H1 (cell line): ENCODE measurements at regions not wholly inside any gene's neighbourhood (a gene's known extent, or its start where the extent isn't known, plus 50 kb on each side); places are given as distances from the start of the nearest gene placed in this dataset.
A peak's percentile ranks its signal among the peaks of the same experiment; 100 is the strongest.

Experiments
- CTCF ChIA-PET: fragments of 300-600 bp; sonication (Branson Sonifier 250); formaldehyde crosslinking; loops from one replicate; lab custom pipeline; 2021; ENCODE audit not compliant: partially characterized antibody; lab: Charles Lee
- POLR2A ChIA-PET: fragments of 300-600 bp; sonication (Branson Sonifier 250); formaldehyde crosslinking; loops from one replicate; lab custom pipeline; 2021; ENCODE audit warnings: inconsistent platforms; ENCODE audit not compliant: partially characterized antibody; lab: Charles Lee
- DNase-seq, 2 experiments: peaks; one replicate each; pipeline versions ENCODE4 v3.0.0 to v3.0.0-alpha.2; 2010 to 2022; ENCODE audit warnings: low spot score in 2 of 2, low read depth in 1 of 2, mixed read lengths in 1 of 2
- FAIRE-seq: peaks from 2 replicates; lab custom pipeline; 2011; peaks lifted over from hg19 to GRCh38; lab: Jason Lieb, UNC
- H2AFZ ChIP-seq: 2 replicates; pipeline ENCODE4 v1.8.1; 2012; ENCODE audit warnings: low read length, inconsistent platforms
- H2AK5ac ChIP-seq: 2 replicates; pipeline ENCODE4 v1.6.1; 2013; ENCODE audit warnings: low read depth, low read length
- H2BK120ac ChIP-seq: replicated peaks from 2 replicates; pipeline ENCODE3; 2013; ENCODE audit warnings: low read depth, low read length, inconsistent platforms
- H2BK12ac ChIP-seq: 2 replicates; pipeline ENCODE4 v1.6.1; 2013; ENCODE audit warnings: low read depth, low read length
- H2BK15ac ChIP-seq: 2 replicates; pipeline ENCODE4 v1.6.1; 2013; ENCODE audit warnings: low read length
- H2BK20ac ChIP-seq: 2 replicates; pipeline ENCODE4 v1.6.1; 2013; ENCODE audit warnings: low read length
- H2BK5ac ChIP-seq: 2 replicates; pipeline ENCODE4 v1.6.1; 2013; ENCODE audit warnings: low read depth, low read length
- H3K14ac ChIP-seq: 2 replicates; pipeline ENCODE4 v1.6.1; 2013; ENCODE audit warnings: inconsistent platforms; ENCODE audit not compliant: insufficient read length
- H3K18ac ChIP-seq: 2 replicates; pipeline ENCODE4 v1.6.1; 2013; ENCODE audit warnings: low read length; ENCODE audit errors: extremely low read depth
- H3K23ac ChIP-seq: 2 replicates; pipeline ENCODE4 v1.6.1; 2013; ENCODE audit warnings: inconsistent platforms; ENCODE audit not compliant: insufficient read length
- H3K23me2 ChIP-seq: 2 replicates; pipeline ENCODE4 v1.6.1; 2013; ENCODE audit warnings: low read depth, low read length
- H3K27ac ChIP-seq: 2 replicates; pipeline ENCODE4 v1.6.1; 2011; ENCODE audit warnings: low read depth, low read length, inconsistent platforms
- H3K27me3 ChIP-seq, 4 experiments: replicated peaks in 1 of 4; 1 replicate in 1 of 4; 2 replicates in 3 of 4; pipeline versions ENCODE4 v1.6.1 to v1.8.1; 2011 to 2013; ENCODE audit warnings: low read length in 3 of 4, mild to moderate bottlenecking in 3 of 4, inconsistent platforms in 2 of 4, mixed read lengths in 2 of 4, moderate library complexity in 1 of 4; ENCODE audit not compliant: control insufficient read depth in 3 of 4, insufficient read depth in 3 of 4; ENCODE audit errors: extremely low read depth in 1 of 4
- H3K36me3 ChIP-seq, 4 experiments: 2 replicates each; pipeline versions ENCODE4 v1.6.1 to v1.8.1; 2011 to 2013; ENCODE audit warnings: mild to moderate bottlenecking in 4 of 4, low read length in 3 of 4, moderate library complexity in 2 of 4, control low read depth in 1 of 4, inconsistent platforms in 1 of 4; ENCODE audit not compliant: insufficient read depth in 4 of 4, control insufficient read depth in 2 of 4
- H3K4ac ChIP-seq: replicated peaks from 2 replicates; pipeline ENCODE3; 2013; ENCODE audit warnings: low read length, low read depth, mixed read lengths, inconsistent platforms; ENCODE audit not compliant: insufficient read length
- H3K4me1 ChIP-seq, 4 experiments: replicated peaks in 1 of 4; 1 replicate in 1 of 4; 2 replicates in 3 of 4; pipeline versions ENCODE4 v1.6.1 to v1.8.1; 2011 to 2013; ENCODE audit warnings: low read length in 3 of 4, inconsistent platforms in 2 of 4, mixed read lengths in 1 of 4; ENCODE audit not compliant: insufficient read depth in 4 of 4, control insufficient read depth in 3 of 4
- H3K4me2 ChIP-seq, 2 experiments: 2 replicates each; pipeline versions ENCODE4 v1.6.1 to v1.8.1; 2011 to 2013; ENCODE audit warnings: low read depth in 2 of 2, low read length in 2 of 2, control low read depth in 1 of 2, inconsistent platforms in 1 of 2, mild to moderate bottlenecking in 1 of 2; ENCODE audit not compliant: insufficient read depth in 1 of 2
- H3K4me3 ChIP-seq, 4 experiments: fragments of 200-600, 300-600 bp in 1 of 4; sonication (generic), shearing (Covaris generic), sonication (Bioruptor Twin) in 1 of 4; 2 replicates each; pipeline versions ENCODE4 v1.5.1 to v1.8.1; 2011 to 2016; ENCODE audit warnings: low read length in 4 of 4, low read depth in 3 of 4, control low read depth in 2 of 4, inconsistent platforms in 2 of 4, mild to moderate bottlenecking in 2 of 4, mixed read lengths in 1 of 4, moderate library complexity in 1 of 4; ENCODE audit not compliant: insufficient read depth in 2 of 4; ENCODE audit errors: extremely low read depth in 1 of 4
- H3K56ac ChIP-seq: replicated peaks from 2 replicates; pipeline ENCODE3; 2013; ENCODE audit warnings: low read depth, mild to moderate bottlenecking, mixed read lengths, low read length, inconsistent platforms; ENCODE audit not compliant: insufficient read length
- H3K79me1 ChIP-seq: 2 replicates; pipeline ENCODE4 v1.6.1; 2013; ENCODE audit warnings: low read depth, low read length, control low read depth
- H3K79me2 ChIP-seq, 2 experiments: 2 replicates each; pipeline versions ENCODE4 v1.6.1 to v1.8.1; 2012 to 2013; ENCODE audit warnings: low read length in 2 of 2, mild to moderate bottlenecking in 2 of 2, inconsistent platforms in 1 of 2; ENCODE audit not compliant: insufficient read depth in 2 of 2, control insufficient read depth in 1 of 2
- H3K9ac ChIP-seq, 4 experiments: replicated peaks in 1 of 4; 1 replicate in 1 of 4; 2 replicates in 3 of 4; pipeline versions ENCODE4 v1.6.1 to v1.8.1; 2011 to 2013; ENCODE audit warnings: low read depth in 3 of 4, low read length in 3 of 4, control low read depth in 2 of 4, mild to moderate bottlenecking in 2 of 4, moderate library complexity in 2 of 4, inconsistent platforms in 1 of 4; ENCODE audit errors: extremely low read depth in 1 of 4
- H3K9me3 ChIP-seq, 2 experiments: 2 replicates each; pipeline versions ENCODE4 v1.6.1 to v1.8.1; 2012 to 2013; ENCODE audit warnings: mild to moderate bottlenecking in 2 of 2, moderate library complexity in 2 of 2, control low read depth in 1 of 2, inconsistent platforms in 1 of 2, low read depth in 1 of 2, low read length in 1 of 2, mixed read lengths in 1 of 2; ENCODE audit not compliant: insufficient read depth in 2 of 2
- H4K20me1 ChIP-seq, 2 experiments: replicated peaks in 1 of 2; 2 replicates each; pipeline versions ENCODE3 to v1.8.1; 2011 to 2013; ENCODE audit warnings: inconsistent platforms in 2 of 2, low read length in 2 of 2, mild to moderate bottlenecking in 1 of 2; ENCODE audit not compliant: insufficient read depth in 2 of 2, control insufficient read depth in 1 of 2
- H4K5ac ChIP-seq: 2 replicates; pipeline ENCODE4 v1.6.1; 2013; ENCODE audit warnings: low read length, low read depth, mixed read lengths, inconsistent platforms; ENCODE audit not compliant: insufficient read length
- H4K8ac ChIP-seq: 2 replicates; pipeline ENCODE4 v1.8.0; 2013; ENCODE audit warnings: mild to moderate bottlenecking, moderate library complexity, low read length, inconsistent platforms; ENCODE audit not compliant: insufficient read depth; ENCODE audit errors: extremely low read depth
- H4K91ac ChIP-seq: replicated peaks from 2 replicates; pipeline ENCODE3; 2013; ENCODE audit warnings: low read length, mixed read lengths, inconsistent platforms; ENCODE audit not compliant: insufficient read length
- ATF2 ChIP-seq: IDR thresholded peaks from 2 replicates; pipeline ENCODE4 v1.6.1; 2012; ENCODE audit warnings: low read length, inconsistent platforms
- ATF3 ChIP-seq: IDR thresholded peaks from 2 replicates; pipeline ENCODE4 v1.6.1; 2011; ENCODE audit warnings: low read depth, mild to moderate bottlenecking, low read length; ENCODE audit not compliant: insufficient read depth
- CBX5 ChIP-seq: fragments of 300-800, 300-1000 bp; sonication (generic); IDR thresholded peaks from 2 replicates; pipeline ENCODE4 v1.7.1; 2016; ENCODE audit warnings: antibody characterized with exemption, low read length, low read depth
- CBX8 ChIP-seq: fragments of 300-800, 300-1000 bp; sonication (generic); IDR thresholded peaks from 2 replicates; pipeline ENCODE4 v1.7.1; 2016; ENCODE audit warnings: low read depth, low read length, borderline replicate concordance
- CEBPB ChIP-seq: IDR thresholded peaks from 2 replicates; pipeline ENCODE4 v1.6.1; 2012; ENCODE audit warnings: low read depth, low read length
- CREB1 ChIP-seq: IDR thresholded peaks from 2 replicates; pipeline ENCODE4 v1.6.1; 2012; ENCODE audit warnings: inconsistent platforms
- CTBP2 ChIP-seq: IDR thresholded peaks from 2 replicates; pipeline ENCODE4 v1.7.0; 2011; ENCODE audit warnings: borderline replicate concordance, mild to moderate bottlenecking, moderate library complexity, mixed read lengths, low read length; ENCODE audit not compliant: insufficient read depth, insufficient read length
- GABPA ChIP-seq: IDR thresholded peaks from 2 replicates; pipeline ENCODE4 v1.6.1; 2011; ENCODE audit warnings: mild to moderate bottlenecking, low read length, moderate library complexity, borderline replicate concordance; ENCODE audit not compliant: insufficient read depth
- KDM5A ChIP-seq: fragments of 200-600 bp; IDR thresholded peaks from 2 replicates; pipeline ENCODE4 v1.7.1; 2012; ENCODE audit warnings: mild to moderate bottlenecking, low read length, inconsistent platforms, mixed read lengths
- POU5F1 ChIP-seq: IDR thresholded peaks from 2 replicates; pipeline ENCODE4 v1.6.1; 2011; ENCODE audit warnings: low read depth, mild to moderate bottlenecking, low read length, moderate library complexity
- WGBS, 2 experiments: shearing (Covaris generic) in 1 of 2; methylation state at CpG; one replicate each; pipeline versions ENCODE4 v1.1.6 to v1.1.7; 2013 to 2015; ENCODE audit warnings: low lambda C conversion rate in 2 of 2, mixed read lengths in 2 of 2, inconsistent platforms in 1 of 2, low coverage in 1 of 2, missing lambda C conversion rate in 1 of 2; ENCODE audit not compliant: insufficient replicate concordance in 2 of 2, insufficient coverage in 1 of 2, insufficient read length in 1 of 2; ENCODE audit errors: extremely low coverage in 1 of 2, missing lambda C conversion rate in 1 of 2; 5-methylcytosine and 5-hydroxymethylcytosine counted together

- Histone ChIP-seq H3K4ac (no peak overlapping the region), H2AFZ (no peak overlapping the region), H3K36me3 (no peaks in the 10 kb centered on the region), H3K14ac (no peak overlapping the region), H4K5ac (no peak overlapping the region), H2AK5ac (no peak overlapping the region), H3K4me1 (peaks cover 0 to 4% (median 1%) of the 10 kb centered on the region in 4 experiments; a peak in 4 of 7 replicates), H3K56ac (no peak overlapping the region), H3K18ac (no peak overlapping the region), H3K23me2 (no peaks in the 10 kb centered on the region), H3K27me3 (no peaks in the 10 kb centered on the region), H4K8ac (no peak overlapping the region), H2BK15ac (no peak overlapping the region), H3K79me2 (no peaks in the 10 kb centered on the region), H2BK120ac (no peak overlapping the region), H3K9ac (no peak overlapping the region), H2BK5ac (no peak overlapping the region), H2BK20ac (no peak overlapping the region; the same call in 1 of the 2 replicates), H3K9me3 (no peaks in the 10 kb centered on the region), H3K27ac (no peak overlapping the region), H3K4me3 (no peak overlapping the region), H3K4me2 (no peak overlapping the region; a peak in 1 of 4 replicates), H3K23ac (no peak overlapping the region), H4K91ac (no peak overlapping the region), H3K79me1 (no peaks in the 10 kb centered on the region), H2BK12ac (0 out of 2 replicates have a peak overlapping the region, but pooled peaks have one; percentile 27)
- no peak for DNase-seq
- CTCF ChIA-PET: interaction anchor here (0.6 to 1.2 kb wide), 2 partner anchors 19 to 20 kb away, joined by 3 read pairs; no protein-coding TSS in a partner anchor
- FAIRE-seq: no peak
- POLR2A ChIA-PET: no interaction called here
- no peak for TF ChIP-seq GABPA
- TF ChIP-seq CEBPB: no peak
- no peak for TF ChIP-seq CREB1
- no peak for TF ChIP-seq KDM5A
- no peak for TF ChIP-seq ATF2
- TF ChIP-seq CTBP2: no peak
- TF ChIP-seq POU5F1: no peak
- TF ChIP-seq CBX8: no peak
- no peak for TF ChIP-seq ATF3
- no peak for TF ChIP-seq CBX5
- TF ChIP-seq, all 59 proteins: peak for 0
- 79% methylated on average over 10 of the region's 10 CpGs; no CpG with 5 or more reads in 1 of the 2 experiments for WGBS, 2 experiments
- no peaks in the 10 kb centered on the region for H4K20me1 ChIP-seq
Observed at GRCh38 chr16:13561291-13562070, 358.5 kb upstream of the ERCC4 start.
